Nephron progenitor cell (in vitro differentiated cells): ENCODE measurements at regions not wholly inside any gene's neighbourhood (a gene's known extent, or its start where the extent isn't known, plus 50 kb on each side); places are given as distances from the start of the nearest gene placed in this dataset.

ENCODE experiments used
- DNase-seq: peaks from one replicate; pipeline ENCODE4 v3.0.0; 2021
- H3K27ac Mint-ChIP-seq: 2 replicates; pipeline ENCODE4 v1.8.0; 2021; ENCODE audit warnings: mild to moderate bottlenecking, moderate library complexity, mixed read lengths
- H3K27me3 Mint-ChIP-seq: 2 replicates; pipeline ENCODE4 v1.8.0; 2021; ENCODE audit warnings: mild to moderate bottlenecking, low read depth, mixed read lengths; ENCODE audit not compliant: poor library complexity
- H3K36me3 Mint-ChIP-seq: 2 replicates; pipeline ENCODE4 v1.8.0; 2021; ENCODE audit warnings: low read depth, mixed read lengths
- H3K4me1 Mint-ChIP-seq: 2 replicates; pipeline ENCODE4 v1.8.0; 2021; ENCODE audit warnings: mixed read lengths
- H3K4me3 Mint-ChIP-seq: 2 replicates; pipeline ENCODE4 v1.8.0; 2021; ENCODE audit warnings: mild to moderate bottlenecking, moderate library complexity, mixed read lengths
- H3K9me3 Mint-ChIP-seq: 2 replicates; pipeline ENCODE4 v1.8.0; 2021; ENCODE audit warnings: mild to moderate bottlenecking, moderate library complexity, mixed read lengths
- TF ChIP-seq, protein P1 (sequence below): fragments of 200-600 bp; sonication (generic); IDR thresholded peaks from 2 replicates; pipeline ENCODE4 v1.5.0; 2021; ENCODE audit warnings: antibody characterized with exemption

DNA sequence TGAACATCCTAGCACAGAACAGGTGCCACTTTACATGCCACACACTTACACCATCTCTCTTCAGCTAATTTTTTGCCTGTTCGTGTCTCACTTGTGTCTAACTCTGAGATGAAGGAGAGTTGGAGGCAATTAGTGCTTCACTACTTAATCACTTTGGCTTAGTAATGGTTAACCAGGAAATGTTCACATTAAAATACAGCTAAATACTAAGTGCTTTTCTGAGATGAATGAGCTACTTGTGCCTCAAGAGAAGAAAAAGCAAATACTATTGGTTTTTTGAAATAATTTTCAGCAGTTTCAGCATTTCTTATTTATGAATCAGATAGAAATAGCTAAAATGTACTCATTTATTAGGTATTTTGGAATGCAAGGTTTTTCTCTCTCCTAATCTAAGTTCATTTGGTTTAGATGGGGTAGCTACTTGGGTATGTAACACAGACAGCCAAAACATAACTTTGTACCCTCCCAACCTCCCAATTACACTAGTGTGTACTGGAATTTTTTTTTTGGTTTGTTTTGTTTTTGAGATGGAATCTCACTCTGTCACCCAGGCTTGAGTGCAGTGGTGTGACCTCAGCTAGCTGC is 1474.1 kb upstream of the SEL1L start:
- peaks cover 18% of the 10 kb centered on the region for H3K9me3 Mint-ChIP-seq
- no peak overlapping the region for H3K4me3 Mint-ChIP-seq

DNA sequence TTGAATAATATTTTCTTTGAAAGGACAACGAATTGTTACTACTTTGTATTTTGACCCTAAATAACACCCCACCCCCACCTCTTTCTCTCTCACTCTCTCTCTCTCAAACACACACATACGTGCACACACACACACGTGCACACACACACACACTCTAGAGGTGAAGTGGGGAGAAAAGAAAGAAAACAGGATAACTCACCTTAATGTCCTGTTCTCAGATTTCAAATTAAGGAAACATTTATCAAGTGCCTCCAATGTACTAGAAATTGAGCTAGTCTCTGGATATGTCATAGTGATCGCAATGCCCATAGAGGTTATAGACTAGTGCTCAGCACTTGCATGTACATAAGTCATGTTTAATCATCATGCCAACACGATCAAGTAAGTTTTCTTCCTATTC is 1483.6 kb upstream of the SEL1L start:
- no peaks in the 10 kb centered on the region for H3K4me1 Mint-ChIP-seq
- TF ChIP-seq, protein P1, sequence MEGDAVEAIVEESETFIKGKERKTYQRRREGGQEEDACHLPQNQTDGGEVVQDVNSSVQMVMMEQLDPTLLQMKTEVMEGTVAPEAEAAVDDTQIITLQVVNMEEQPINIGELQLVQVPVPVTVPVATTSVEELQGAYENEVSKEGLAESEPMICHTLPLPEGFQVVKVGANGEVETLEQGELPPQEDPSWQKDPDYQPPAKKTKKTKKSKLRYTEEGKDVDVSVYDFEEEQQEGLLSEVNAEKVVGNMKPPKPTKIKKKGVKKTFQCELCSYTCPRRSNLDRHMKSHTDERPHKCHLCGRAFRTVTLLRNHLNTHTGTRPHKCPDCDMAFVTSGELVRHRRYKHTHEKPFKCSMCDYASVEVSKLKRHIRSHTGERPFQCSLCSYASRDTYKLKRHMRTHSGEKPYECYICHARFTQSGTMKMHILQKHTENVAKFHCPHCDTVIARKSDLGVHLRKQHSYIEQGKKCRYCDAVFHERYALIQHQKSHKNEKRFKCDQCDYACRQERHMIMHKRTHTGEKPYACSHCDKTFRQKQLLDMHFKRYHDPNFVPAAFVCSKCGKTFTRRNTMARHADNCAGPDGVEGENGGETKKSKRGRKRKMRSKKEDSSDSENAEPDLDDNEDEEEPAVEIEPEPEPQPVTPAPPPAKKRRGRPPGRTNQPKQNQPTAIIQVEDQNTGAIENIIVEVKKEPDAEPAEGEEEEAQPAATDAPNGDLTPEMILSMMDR: no peak
- no peak for DNase-seq
- H3K36me3 Mint-ChIP-seq: no peaks in the 10 kb centered on the region
- H3K27ac Mint-ChIP-seq: no peak overlapping the region
- no peak overlapping the region for H3K4me3 Mint-ChIP-seq
- peaks cover 13% of the 10 kb centered on the region for H3K9me3 Mint-ChIP-seq
- no peaks in the 10 kb centered on the region for H3K27me3 Mint-ChIP-seq

More for the DNA sequence above, 1474.1 kb upstream of the SEL1L start:
- no peak for DNase-seq
- Mint-ChIP-seq H3K27me3 (peaks cover 6% of the 10 kb centered on the region), H3K4me1 (no peaks in the 10 kb centered on the region), H3K27ac (no peak overlapping the region), H3K36me3 (peaks cover 6% of the 10 kb centered on the region)
- TF ChIP-seq, protein P1: no peak

DNA sequence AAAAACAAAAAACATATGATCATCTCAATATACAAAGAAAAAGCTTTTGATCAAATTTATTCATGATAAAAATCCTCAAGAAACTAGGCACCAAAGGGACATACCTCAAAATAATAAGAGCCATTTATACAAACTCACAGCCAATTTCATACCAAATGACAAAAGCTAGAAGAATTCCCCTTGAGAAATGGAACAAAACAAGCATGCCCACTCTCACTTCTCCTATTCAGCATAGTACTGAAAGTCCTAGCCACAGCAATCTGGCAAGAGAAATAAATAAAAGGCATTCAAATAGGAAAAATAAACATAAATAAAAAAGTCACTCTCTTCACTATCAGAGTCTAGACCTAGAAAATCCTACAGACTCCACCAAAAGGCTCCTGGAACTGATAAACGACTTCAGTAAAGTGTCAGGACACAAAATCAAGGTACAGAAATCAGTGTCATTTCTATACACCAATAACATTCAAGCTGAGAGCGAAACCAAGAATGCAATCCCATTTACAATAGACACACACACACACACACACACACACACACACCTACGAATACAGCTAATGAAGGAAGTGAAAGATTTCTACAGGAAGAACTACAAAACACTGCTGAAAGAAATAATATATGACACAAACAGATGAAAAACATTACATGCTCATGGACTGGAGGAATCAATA is 1486.2 kb upstream of the SEL1L start:
- TF ChIP-seq, protein P1: no peak
- H3K4me1 Mint-ChIP-seq: no peaks in the 10 kb centered on the region
- DNase-seq: no peak
- H3K4me3 Mint-ChIP-seq: no peak overlapping the region
- no peaks in the 10 kb centered on the region for H3K36me3 Mint-ChIP-seq
- H3K27ac Mint-ChIP-seq: no peak overlapping the region
- no peaks in the 10 kb centered on the region for H3K27me3 Mint-ChIP-seq
- H3K9me3 Mint-ChIP-seq: no peaks in the 10 kb centered on the region

DNA sequence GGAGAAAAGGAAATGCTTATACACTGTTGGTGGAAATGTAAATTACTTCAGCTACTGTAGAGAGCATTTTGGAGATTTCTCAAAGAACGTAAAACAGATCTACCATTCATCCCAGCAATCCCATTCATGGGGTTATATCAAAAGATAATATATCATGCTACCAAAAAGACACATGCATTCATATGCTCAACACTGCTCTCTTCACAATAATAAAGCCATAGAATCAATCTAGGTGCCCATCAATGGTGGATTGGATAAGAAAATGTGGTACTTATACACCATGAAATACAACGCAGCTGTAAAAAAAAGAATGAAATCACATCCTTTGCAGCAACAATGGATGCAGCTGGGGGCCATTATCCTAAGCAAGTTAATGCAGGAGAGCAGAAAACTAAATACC is 1487.7 kb upstream of the SEL1L start:
- Mint-ChIP-seq H3K9me3 (no peaks in the 10 kb centered on the region), H3K27me3 (peaks cover 7% of the 10 kb centered on the region), H3K27ac (no peak overlapping the region), H3K4me1 (no peaks in the 10 kb centered on the region), H3K4me3 (no peak overlapping the region), H3K36me3 (no peaks in the 10 kb centered on the region)
- DNase-seq: no peak
- TF ChIP-seq, protein P1: no peak

DNA sequence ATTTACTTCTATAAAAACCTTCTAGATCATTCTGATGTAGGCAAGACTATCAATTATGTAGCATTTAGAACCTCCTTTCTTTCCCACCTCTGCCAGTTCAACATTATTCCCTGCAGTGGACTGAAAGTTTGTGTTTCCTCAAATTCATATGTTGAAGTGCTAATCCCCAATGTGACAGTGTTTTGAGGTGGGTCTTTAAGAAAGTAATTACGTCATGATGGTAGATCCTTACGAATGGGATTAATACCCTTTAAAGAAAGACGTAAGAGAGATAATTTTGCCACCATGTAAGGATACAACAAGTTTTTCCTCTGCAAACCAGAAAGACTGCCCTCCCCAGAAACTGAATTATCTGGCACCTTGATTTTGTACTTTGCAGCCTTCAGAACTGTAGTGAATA is 1489.7 kb upstream of the SEL1L start:
- no peaks in the 10 kb centered on the region for H3K4me1 Mint-ChIP-seq
- peaks cover 7% of the 10 kb centered on the region for H3K27me3 Mint-ChIP-seq
- H3K36me3 Mint-ChIP-seq: no peaks in the 10 kb centered on the region
- no peaks in the 10 kb centered on the region for H3K9me3 Mint-ChIP-seq
- H3K4me3 Mint-ChIP-seq: no peak overlapping the region
- no peak for DNase-seq
- TF ChIP-seq, protein P1: no peak
- H3K27ac Mint-ChIP-seq: no peak overlapping the region

DNA sequence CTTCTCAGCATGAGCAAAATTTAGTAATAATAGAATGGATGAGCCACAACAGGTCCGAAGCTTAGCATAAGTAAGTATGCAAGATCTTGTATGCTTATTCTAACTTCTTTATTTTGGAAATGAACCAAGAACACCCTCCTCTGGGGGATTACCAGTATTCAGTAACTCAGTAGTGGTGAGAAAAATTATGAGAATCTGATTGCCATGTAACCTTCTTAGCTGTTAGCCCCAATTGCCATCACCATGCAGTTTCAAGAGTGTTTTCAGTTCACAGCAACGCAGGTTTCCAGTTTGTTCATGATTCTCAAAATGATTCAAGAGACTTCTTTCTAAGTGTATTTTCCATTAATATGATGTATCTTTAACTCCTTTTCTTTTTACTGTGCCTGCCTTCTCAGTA is 1507.6 kb upstream of the SEL1L start:
- Mint-ChIP-seq H3K27me3 (peaks cover 9% of the 10 kb centered on the region), H3K9me3 (no peaks in the 10 kb centered on the region)

More for the DNA sequence above, 1507.6 kb upstream of the SEL1L start:
- no peak overlapping the region for H3K27ac Mint-ChIP-seq
- TF ChIP-seq, protein P1: no peak
- H3K4me1 Mint-ChIP-seq: no peaks in the 10 kb centered on the region
- no peaks in the 10 kb centered on the region for H3K36me3 Mint-ChIP-seq
- H3K4me3 Mint-ChIP-seq: no peak overlapping the region
- no peak for DNase-seq
